CD1c-positive myeloid dendritic cell (primary cell): ENCODE measurements at regions not wholly inside any gene's neighbourhood (a gene's known extent, or its start where the extent isn't known, plus 50 kb on each side); places are given as distances from the start of the nearest gene placed in this dataset.

Source experiments
- DNase-seq: peaks from one replicate; pipeline ENCODE4 v3.0.0-alpha.2; 2016; ENCODE audit errors: extremely low spot score

DNA sequence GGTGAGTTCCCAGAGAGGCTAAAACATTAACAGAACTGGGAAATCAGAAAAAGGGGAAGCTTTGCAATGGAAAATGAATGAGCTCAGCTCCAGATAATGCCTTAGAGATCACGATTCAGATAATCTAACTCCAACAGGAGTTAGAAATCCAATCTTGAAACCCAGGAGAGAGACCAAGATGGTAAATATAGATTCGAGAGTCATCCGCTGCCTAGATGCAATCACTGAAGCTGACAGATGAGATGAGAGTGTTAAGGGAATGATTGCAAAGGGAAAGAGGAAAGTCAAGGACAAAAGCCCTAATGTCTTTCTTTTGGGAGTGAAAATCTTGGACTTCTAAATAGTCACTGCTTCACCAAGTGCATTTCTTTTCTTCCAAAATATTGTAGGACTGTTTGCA is 722.0 kb downstream of the EPHA4 start:
- DNase-seq, result no peak

DNA sequence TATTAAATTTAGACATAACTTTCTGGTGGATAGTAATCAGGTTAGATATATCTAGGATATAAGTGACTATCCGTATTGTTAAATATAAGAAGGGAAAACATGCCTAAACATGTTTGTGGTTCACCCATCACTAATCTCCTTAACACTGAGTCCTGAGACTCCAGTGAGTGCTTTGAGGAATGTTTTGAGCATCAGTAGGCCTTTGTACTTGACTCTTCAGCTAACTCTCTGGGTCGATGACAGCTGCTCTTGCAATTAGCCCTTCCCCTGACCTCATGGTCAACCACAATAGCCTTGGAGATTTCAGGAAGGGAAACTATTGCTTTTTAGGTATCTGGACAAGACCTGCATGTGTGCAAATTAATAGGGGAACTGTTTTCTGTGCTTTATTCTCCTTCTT is 716.8 kb downstream of the EPHA4 start:
- no peak for DNase-seq

DNA sequence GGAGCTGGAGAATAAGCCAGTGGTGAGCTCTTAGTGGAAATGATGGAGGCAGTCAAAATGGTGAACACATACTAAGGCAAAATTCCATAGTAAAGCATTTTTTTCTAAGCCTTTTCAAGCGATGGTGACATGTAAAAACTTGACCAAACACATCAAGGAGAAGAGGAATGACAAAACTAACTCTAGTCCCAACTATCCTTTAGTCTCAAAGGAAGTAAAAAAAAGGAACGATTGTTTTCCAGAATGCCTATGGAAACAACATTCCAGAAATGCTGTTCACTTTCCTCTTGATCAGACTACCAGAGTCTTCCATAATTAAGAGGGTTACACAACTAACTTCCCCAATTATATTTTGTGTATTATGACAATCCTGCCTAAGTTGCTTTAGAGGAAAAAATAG is 715.6 kb downstream of the EPHA4 start:
- no peak for DNase-seq

DNA sequence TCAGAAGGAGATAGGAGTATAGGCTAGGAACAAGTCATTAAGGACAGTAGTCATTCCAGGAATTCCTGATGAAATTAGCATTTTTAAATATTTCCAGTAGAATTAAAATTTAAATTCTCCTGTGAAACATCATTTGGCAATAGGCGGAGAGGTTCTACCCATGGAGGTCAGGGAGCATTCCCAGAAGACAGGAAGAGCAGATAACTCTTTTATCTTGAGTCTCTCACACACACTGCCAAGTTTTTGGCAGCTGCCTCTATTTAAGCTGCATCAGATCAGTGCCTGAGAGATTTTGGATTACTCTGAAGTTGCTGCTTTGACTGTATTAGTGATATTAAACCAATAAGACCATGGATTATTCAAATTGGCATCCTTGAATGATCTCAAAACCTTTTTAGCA is 714.7 kb downstream of the EPHA4 start:
- no peak for DNase-seq

DNA sequence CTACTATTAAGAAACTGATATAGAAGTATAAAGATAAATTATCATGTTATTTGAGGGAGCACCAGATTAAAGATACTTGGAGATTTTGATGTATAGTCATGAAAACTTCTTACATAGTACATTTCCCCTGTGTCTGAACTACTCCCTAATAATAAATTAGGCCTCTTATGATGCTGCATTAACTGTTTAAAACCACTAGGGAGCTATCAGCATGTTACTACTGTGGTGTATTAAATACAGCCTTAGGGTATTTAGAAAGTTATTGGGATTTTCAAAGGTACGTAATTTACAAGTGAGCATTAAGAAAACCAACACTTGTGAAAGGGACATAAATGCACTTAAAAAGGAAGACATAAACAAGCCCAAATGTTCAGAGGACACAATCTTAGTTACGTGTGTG is 714.0 kb downstream of the EPHA4 start:
- DNase-seq, result no peak

DNA sequence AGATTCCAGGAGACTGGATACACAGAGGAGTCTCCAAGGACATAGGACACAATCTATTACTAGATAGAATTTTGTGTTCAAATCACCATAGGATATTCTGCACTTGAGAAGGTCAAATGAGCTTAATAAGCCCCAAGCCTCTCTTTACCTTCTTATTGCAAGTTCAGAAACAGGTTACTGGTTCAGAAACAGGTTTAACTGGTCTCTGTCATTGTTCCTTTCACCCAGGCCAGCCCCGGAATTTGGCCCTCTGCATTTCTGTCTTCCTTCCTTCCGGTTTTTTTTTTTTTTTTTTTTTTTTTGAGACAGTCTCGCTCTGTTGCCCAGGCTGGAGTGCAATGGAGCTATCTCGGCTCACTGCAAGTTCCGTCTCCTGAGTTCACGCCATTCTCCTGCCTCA is 700.2 kb downstream of the EPHA4 start:
- DNase-seq, result no peak

DNA sequence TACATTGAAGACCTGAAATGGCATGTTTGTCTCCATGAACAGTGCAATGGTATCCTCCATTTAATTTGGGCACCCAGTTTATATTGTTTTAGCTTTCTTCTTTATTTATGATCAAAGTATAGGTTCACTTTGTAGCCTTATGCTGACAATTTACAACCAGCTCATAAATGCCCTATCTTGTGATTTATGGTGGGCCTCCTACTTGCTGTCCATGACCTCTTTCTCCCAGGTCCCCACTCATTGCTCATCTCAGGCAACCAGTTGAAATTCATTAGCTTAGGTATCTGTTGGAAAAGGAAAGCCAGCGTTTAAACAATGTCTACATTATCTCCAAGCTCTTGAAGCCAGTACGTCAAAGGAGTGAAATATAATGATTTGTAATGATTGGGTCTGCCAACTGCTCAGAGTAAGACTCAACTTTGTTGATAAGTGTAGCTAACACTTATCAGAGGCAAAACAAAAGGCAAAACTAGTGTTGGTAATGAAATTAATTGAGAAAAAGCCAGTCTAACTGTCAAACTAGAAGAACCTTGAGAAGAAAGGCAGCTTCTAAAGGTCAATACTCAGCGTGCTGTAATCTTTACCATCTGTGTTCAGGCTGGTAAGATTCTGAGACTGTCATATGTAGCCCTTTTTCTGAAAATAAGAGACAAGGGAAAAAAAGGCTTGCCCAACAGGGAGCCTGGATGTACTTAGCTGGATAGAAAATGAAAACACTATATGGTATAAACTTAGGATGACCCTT is 695.9 kb downstream of the EPHA4 start:
- no peak for DNase-seq

DNA sequence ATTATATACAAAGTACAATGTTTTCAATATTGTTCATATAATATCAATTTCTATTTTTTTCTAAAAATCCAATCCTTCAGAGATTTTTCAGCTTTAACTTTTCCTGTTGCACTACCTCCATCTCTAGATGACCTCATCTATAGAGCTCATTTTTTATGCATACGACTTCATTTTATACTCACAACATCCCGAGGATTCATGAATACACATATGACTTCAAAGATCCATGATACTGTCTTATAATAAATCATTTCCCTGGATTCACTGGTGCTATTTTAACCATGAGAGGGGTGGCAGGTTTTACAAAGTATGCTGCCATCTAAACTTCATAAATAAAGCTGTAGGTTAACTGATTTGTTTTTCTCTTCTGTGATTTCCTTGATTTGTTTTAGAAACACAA is 694.6 kb downstream of the EPHA4 start:
- no peak for DNase-seq

DNA sequence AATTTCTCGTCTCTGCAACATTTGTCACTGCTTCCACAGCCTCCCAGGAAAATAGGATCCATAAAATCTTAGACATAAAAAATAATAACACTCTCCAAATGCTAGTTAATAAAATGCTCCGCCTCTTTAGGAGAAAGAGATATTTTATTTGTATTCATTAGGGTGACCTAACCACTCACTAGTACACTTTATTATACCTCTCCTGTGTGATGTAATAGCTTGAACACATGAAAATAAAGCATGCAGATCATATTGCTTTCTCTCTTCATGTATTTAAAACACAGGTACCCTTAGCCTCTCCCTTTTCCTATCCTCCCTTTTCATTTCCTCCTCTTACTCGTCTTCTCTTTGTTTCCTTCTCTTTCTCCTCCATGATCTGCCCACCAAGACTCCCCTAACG is 694.2 kb downstream of the EPHA4 start:
- no peak for DNase-seq

DNA sequence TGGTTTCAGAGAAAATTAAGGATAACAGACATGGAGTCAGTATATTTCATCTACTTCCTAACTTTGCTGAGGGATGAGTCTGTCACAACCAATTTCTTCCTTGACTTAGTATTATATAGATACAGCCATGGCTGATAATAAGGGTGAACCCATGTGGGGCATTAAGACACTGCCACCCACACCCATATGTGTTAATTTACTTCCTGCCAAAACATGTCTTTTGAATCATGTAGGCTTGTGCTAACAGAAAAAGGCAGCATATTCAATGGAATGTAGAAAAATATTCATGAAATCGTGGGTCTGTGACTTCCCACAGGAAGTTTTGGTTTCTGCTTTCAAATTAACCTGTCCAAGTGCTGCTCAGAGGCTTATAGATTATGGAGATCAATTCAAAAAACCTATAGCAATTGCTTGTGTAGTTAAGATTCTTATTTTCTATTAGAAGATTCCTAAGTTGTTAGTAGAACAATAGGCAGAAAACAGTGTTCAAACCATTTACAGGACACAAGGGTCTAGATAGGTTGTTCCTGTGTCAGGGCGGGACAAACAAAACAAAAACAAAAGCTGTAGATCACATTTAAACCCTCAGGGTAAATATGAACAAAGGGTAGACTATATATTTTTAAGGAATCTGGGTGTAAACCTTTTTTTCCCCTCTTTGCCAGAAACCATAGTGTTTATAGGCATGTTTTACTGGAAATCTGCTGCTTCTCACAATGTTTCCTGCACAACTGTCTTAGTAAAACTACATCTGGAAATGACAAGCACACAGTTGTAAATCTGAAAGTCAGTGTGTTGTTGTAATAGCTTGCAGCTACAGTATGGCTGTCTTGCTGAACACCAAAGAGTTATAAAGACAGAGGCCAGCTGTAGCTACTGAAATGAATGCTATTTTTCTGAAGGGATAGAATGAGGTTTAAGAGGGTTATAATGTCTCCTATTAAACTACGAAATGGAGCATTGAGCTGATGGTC is 691.2 kb downstream of the EPHA4 start:
- no peak for DNase-seq

DNA sequence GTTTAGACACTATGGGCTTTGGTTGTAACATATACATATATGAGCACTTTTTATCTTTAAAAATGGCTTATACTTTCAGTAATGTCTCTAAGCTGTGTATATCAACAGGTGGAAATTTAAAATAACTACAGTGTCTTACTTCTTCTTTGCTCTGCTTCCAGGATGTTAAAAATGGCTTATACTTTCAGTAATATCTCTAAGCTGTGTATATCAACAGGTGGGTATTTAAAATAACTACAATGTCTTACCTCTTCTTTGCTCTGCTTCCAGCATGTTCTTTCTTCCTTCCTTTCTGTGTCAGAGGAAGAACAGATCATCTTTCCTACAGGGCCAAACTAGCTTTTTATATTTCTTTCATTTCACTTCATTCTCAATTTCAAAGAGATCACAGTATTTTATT is 689.6 kb downstream of the EPHA4 start:
- DNase-seq, result no peak

DNA sequence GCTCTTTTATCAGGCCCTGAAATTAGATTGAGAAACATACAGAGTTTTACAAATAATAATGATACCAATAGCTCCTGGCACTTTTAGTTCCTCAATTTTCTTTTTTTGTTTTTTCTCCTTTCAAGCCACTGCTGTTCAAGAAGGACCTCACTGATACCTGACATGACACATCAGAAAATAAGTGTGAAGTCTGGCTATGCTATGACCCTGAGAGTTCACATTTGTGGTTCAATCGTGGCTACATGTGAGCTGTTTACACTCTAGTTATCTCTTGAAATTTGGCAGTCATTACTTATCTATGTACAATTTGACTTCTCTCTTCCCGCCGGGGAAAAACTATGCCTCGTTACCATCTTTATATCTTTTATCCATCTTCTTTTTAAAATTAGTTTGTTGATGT is 686.5 kb downstream of the EPHA4 start:
- DNase-seq, result no peak

DNA sequence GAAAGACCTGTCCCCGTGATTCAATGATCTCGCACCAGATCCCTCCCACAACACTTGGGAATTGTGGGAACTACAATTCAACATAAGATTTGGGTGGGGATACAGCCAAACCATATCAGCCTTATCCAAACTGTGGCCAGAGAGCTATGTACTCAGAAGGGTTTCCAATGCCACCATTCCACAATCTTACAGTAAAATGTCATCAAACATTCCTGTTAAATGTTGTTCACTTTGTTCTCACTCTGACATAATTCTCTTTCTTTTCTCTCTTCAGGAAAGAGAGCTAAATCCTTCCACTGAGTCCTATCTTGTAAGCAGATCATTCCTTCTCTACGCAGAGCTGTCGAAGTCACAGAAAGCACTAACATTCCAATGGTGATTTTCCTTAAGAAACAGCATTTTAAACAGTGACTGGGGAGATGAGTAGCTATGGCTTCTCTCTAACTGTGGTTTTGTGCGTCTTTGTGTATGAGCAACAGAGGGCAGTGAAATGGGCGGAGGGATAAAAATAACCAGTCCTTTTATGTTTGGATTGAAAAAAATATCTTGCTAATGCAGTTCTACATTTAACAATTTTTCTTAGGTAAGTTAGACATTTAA is 684.7 kb downstream of the EPHA4 start:
- DNase-seq, result no peak

DNA sequence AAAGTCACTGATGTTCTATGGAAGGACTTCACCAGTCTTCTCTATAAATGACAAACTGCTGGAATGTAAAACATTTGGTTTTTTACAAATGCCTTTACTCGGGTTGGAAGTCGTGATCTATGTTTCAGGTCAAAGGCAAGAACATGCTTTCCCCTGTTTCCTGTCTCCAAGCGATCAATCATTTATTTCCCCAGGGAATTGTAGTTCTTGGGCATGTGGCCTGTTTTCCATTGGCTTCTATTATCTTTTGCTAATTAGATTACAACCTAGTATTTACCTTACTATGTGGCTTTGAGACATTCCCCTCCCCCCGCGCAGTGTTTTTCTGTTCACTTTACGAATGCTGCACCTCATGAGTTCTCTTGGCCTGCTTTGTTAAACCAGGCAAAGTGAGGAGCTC is 684.2 kb downstream of the EPHA4 start:
- no peak for DNase-seq

DNA sequence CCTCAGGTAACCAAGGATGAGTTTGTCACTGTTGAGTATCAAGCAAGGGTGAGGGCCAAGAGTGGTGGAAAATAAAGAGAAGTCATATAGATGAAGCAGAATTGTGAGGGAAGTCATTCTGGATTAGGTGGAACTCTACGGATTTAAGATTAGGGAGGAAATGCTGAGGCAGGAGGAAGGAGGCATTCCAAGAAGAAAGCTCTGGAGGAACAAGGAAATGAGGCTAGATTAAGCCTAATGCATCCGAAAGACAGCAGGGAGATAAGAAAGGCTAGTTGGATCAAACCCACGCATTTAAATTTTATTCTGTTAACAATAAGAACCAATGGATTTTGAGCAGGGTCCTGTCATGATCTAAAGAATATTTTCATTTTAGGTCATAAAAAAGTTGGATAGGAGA is 681.2 kb downstream of the EPHA4 start:
- DNase-seq, result no peak

DNA sequence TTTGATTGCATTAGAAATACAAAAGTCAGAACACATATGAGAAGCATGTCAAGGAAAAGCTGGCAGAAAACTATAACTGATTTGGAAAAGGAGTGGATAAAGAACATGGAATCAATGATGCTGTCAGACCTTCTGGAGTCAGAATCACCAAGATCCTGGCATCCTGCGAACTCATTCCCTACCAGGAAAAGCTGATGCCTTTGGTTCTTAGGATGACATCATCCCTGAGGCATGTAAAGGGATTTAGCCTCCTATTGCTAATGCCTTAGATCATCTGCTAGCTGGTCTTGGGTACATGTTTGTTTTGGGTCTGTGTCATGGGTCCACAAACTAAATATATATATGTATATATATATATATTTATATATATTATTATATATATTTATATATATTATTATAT is 680.7 kb downstream of the EPHA4 start:
- no peak for DNase-seq

DNA sequence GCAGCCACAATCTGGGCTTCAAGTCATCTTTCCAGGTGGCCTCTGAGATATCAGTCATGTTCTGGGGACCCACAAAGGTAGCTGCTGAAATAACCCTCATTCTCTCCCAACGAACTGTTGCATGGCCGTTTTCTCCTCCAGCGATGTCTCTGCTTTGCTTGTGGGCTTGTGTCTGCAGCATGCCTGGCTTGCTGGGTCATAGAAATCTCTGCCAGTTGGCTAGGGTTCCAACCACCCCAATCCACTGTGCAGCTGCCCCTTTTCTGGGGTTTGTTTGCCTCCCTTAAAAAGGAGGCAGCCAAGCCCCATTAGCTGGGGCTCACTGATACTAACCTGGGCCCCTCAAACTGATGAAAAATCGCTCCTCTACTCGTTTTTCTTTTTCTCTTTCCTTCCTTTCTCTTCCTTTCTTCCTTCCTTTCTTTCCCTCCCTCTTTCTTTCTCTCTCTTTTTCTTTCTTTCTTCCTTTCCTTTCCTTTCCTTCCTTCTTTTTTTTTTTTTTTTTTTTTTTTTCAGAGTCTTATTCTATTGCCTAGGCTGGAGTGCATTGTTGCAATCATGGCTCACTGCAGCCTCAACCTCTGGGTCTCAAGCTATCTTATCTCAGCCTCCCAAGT is 680.0 kb downstream of the EPHA4 start:
- DNase-seq, result no peak

DNA sequence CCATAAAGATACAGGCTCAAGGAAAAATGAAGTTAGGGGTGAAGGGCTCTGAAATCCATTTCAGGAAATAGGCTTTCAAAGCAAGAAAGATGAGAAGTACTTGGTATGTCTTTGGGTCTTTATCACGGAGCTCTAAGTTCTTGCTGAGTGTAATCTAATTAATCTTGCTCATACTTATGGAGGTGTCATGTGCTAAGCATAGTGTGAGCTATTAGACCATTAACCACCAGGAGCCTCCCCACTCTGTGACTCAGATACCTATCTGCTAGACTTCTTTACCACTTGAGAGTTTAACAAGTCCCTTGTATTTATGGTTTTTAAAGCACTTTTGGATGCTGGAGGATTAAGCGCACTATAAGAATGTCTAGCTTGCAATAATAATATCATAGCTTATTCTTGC is 678.7 kb downstream of the EPHA4 start:
- no peak for DNase-seq

DNA sequence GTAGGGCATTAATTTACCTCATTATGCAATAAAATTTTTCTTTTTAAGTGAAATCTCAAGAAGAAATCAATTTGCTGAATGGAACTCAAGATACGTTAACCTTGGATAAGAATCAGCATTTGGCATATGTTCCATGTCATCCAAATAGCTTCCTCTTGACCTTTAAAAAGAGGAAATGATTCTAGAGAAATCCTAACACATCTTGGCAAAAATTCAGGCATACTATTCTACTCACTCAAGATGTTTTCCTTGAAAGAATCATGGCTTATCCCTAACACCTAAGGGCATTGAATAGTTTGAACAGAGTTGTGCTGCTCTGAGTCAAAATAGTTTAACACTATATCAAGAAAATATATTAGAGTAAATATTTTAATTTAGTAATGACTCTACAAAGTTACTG is 678.0 kb downstream of the EPHA4 start:
- DNase-seq, result no peak

DNA sequence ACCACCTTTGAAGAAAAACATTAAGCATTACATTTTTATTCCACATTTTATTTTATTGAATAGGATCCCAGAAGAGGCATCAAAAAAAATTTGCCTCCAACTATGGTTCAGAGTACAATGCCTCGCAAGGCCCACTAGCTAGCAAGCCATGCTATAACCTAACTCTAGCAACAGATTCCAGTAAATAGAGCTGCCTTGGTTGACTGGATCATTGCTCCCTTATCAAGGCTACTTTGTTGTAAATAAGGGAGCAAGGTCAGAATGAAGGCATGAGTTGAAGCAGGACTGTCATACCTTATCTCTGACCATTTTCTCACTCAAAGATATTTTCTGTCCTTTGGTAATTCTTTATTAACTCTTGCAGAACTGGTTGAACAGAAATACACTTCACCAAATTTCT is 672.6 kb downstream of the EPHA4 start:
- DNase-seq, result no peak

DNA sequence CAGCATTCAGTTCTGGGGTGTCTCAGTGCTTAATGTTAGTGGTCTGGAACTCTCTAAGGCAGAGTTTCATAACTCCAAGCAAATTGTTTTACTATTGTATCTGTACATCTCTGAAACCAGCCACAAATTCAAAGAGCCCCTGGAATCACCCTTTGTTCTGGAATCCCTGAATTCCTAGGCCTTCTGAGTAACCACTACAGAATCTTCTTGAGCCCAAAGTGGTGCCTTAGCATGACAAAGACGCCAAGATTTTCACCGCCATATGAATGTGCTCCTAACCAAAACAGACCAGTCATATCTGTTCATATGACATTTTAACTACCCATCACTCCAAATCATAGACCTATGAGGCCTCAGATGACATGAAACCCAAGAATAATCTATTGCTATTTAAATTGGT is 668.1 kb downstream of the EPHA4 start:
- no peak for DNase-seq

DNA sequence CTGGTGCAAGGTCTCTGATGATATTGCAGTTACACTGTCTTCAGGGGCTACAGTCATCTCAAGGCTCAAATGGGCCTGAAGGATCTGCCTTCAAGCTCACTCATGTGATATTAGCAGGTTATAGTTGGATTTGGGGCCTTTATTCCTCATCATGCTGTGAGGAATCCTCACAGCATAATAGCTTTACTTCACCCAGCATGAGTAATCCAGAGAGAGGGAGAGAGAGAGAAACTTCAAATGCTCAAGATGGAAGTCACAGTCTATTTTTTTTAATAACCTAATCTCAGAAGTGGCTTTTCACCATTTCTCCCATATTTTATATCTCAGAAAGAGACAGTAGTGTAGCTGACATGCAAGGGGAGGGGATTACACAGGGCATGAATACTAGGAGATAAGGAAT is 658.7 kb downstream of the EPHA4 start:
- DNase-seq, result no peak
